Head of caudate nucleus (tissue), 42 donors: ENCODE measurements at regions not wholly inside any gene's neighbourhood (a gene's known extent, or its start where the extent isn't known, plus 50 kb on each side); places are given as distances from the start of the nearest gene placed in this dataset.

Experiments
- DNase-seq, 42 donors: peaks; one replicate each; pipeline versions ENCODE4 v3.0.0 to v3.0.0-alpha.2; 2020 to 2021; ENCODE audit warnings: mixed read lengths in 7 of 42
- intact Hi-C: fragments of 100-400 bp; cut with DNase I; formaldehyde crosslinking; loops from one replicate; pipeline ENCODE4 v1.15.0; 2022

- peak in 1 of 42 donors; percentile 46 for DNase-seq
- intact Hi-C loops: no loop called here
These were observed 87.9 kb upstream of the ITGA6 start for GRCh38 chr2:172339371-172340010.

- intact Hi-C loops: no loop called here
- DNase-seq: no peak
These were observed 87.0 kb upstream of the ITGA6 start for GRCh38 chr2:172340394-172340793.

- intact Hi-C loops: no loop called here
- DNase-seq: no peak
These were observed 85.3 kb upstream of the ITGA6 start for GRCh38 chr2:172342078-172342477.

- no peak for DNase-seq
These were observed 84.8 kb upstream of the ITGA6 start for GRCh38 chr2:172342611-172343010.

GRCh38 chr2:172344159-172344558 lies 83.2 kb upstream of the ITGA6 start:
- intact Hi-C loops: no loop called here

More at GRCh38 chr2:172342611-172343010, 84.8 kb upstream of the ITGA6 start:
- intact Hi-C loops: no loop called here

GRCh38 chr2:172345956-172346555 lies 81.3 kb upstream of the ITGA6 start:
- intact Hi-C loops: no loop called here
- DNase-seq: no peak

More at GRCh38 chr2:172344159-172344558, 83.2 kb upstream of the ITGA6 start:
- no peak for DNase-seq

- DNase-seq: no peak
- intact Hi-C loops: no loop called here
These were observed 78.7 kb upstream of the ITGA6 start for GRCh38 chr2:172348555-172349288.

- peak in 39 of 42 donors; percentile 12 to 82 (median 52) for DNase-seq
- intact Hi-C loops: no loop called here
These were observed 76.4 kb upstream of the ITGA6 start for GRCh38 chr2:172350839-172351479.

GRCh38 chr2:172351586-172351985 lies 75.8 kb upstream of the ITGA6 start:
- intact Hi-C loops: no loop called here
- DNase-seq: no peak

GRCh38 chr2:172354347-172354746 lies 73.0 kb upstream of the ITGA6 start:
- intact Hi-C loops: no loop called here
- no peak for DNase-seq

GRCh38 chr2:172357442-172357841 lies 69.9 kb upstream of the ITGA6 start:
- intact Hi-C loops: no loop called here
- DNase-seq: no peak

GRCh38 chr2:172358691-172359556 lies 68.5 kb upstream of the ITGA6 start:
- intact Hi-C loops: no loop called here
- DNase-seq: peak in 10 of 42 donors; percentile 6 to 56 (median 17)

GRCh38 chr2:172361360-172361759 lies 66.0 kb upstream of the ITGA6 start:
- intact Hi-C loops: no loop called here
- no peak for DNase-seq

- intact Hi-C loops: no loop called here
- DNase-seq: peak in 2 of 42 donors; percentile 4 to 36
These were observed 65.5 kb upstream of the ITGA6 start for GRCh38 chr2:172361840-172362239.

- intact Hi-C loops: no loop called here
- DNase-seq: no peak
These were observed 63.1 kb upstream of the ITGA6 start for GRCh38 chr2:172364261-172364660.

GRCh38 chr2:172366596-172367150 lies 60.7 kb upstream of the ITGA6 start:
- intact Hi-C loops: no loop called here
- DNase-seq: no peak

- DNase-seq: no peak
- intact Hi-C loops: no loop called here
These were observed 56.4 kb upstream of the ITGA6 start for GRCh38 chr2:172370821-172371455.

GRCh38 chr2:172372436-172372835 lies 55.0 kb upstream of the ITGA6 start:
- no peak for DNase-seq
- intact Hi-C loops: no loop called here
